Loucy (cell line): ENCODE measurements at regions not wholly inside any gene's neighbourhood (a gene's known extent, or its start where the extent isn't known, plus 50 kb on each side); places are given as distances from the start of the nearest gene placed in this dataset.

Experiments used
- CTCF ChIP-seq: fragments of 200-600 bp; sonication (generic); conservative IDR thresholded peaks from 2 replicates; pipeline ENCODE4 v1.5.1; 2014; ENCODE audit warnings: mild to moderate bottlenecking, antibody characterized with exemption, low read length
- EZH2phosphoT487 ChIP-seq: fragments of 200-600 bp; IDR thresholded peaks from 2 replicates; pipeline ENCODE4 v1.6.1; 2018; ENCODE audit warnings: antibody characterized with exemption, mild to moderate bottlenecking, moderate library complexity, borderline replicate concordance

- TF ChIP-seq CTCF (no peak), EZH2phosphoT487 (no peak)
Measured at GRCh38 chr18:78658531-78658930, 321.1 kb upstream of the SALL3 start.
